NCI-H128 (cell line): ENCODE measurements at regions not wholly inside any gene's neighbourhood (a gene's known extent, or its start where the extent isn't known, plus 50 kb on each side); places are given as distances from the start of the nearest gene placed in this dataset.
"Not testable (repeated sequence)": the region's sequence is repeated elsewhere in the genome, so short reads cannot be mapped to it uniquely, and the experiment has no call there.

Experiments
- DNase-seq: peaks from one replicate; lab custom pipeline; 2025; ENCODE audit not compliant: unreplicated experiment; lab: John Stamatoyannopoulos, UW

- DNase-seq, result no peak
Observed at GRCh38 chr1:104018922-104019674, 269.4 kb downstream of the AMY1C start.

- no peak for DNase-seq
Observed at GRCh38 chr1:104019675-104020049, 270.0 kb downstream of the AMY1C start.

DNA sequence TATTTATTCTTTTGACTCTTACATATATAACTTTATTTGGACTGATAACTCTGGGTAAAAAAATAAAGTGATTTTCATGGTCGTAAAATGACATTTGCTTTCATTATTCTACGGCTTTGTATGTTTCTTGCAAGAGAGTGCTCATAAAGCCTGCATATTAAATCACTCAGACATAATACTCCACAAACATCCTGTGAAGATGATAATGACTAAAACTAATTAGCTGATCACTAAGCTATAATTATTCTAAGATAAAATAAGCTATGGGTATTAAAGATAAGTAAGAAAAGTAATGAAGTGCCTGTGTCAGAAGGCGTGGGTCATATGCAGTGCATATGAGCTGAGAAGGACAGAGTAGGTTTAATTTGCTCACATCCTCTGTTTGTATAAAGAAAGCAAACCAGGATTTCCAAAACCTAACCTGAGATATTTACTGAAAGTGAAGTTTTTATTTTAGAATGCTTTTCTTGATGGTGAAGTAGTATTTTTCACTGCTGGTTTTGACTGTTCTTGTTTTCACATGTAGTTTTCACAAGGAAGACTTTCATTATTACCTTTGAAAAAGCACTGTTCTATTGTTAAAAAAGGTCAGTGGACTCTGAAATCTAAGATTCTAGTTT is 278.8 kb downstream of the AMY1C start:
- no peak for DNase-seq

DNA sequence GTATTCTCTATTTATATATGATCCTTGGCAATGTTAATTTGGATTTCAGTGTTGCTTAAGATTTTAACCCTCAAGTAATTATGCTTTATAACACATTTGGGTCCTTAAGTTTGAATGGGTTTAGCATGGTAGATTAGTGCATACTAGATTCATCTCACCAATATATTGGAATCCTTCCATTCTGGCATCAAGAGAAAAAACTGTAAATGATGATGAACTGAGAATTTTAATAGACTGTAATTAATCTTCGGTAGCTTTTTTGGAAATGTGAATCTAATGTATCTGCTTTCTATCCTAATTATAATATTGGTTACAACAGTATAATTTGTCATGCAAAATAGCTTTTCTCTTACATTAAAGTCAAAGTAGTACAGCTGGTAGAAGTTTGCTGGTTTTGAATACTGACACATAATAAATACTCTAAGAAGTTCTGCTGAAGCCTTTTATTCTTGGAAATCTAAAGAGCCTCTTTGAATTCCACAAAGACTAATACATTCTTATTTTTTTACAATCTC is 279.8 kb downstream of the AMY1C start:
- DNase-seq, result no peak

DNA sequence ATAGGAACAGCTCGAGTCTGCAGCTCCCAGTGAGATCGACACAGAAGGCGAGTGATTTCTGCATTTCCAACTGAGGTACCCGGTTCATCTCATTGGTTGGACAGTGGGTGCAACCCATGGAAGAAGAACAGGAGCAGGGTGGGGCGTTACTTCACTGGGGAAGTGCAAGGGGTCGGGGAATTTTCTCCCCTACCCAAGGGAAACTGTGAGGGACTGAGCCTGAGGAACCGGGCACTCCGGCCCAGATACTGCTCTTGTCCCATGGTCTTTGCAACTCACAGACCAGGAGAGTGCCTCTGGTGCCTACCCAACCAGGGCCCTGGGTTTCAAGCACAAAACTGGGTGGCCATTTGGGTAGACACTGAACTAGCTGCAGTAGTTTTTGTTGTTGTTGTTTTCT is 307.1 kb downstream of the AMY1C start:
- DNase-seq, result no peak

DNA sequence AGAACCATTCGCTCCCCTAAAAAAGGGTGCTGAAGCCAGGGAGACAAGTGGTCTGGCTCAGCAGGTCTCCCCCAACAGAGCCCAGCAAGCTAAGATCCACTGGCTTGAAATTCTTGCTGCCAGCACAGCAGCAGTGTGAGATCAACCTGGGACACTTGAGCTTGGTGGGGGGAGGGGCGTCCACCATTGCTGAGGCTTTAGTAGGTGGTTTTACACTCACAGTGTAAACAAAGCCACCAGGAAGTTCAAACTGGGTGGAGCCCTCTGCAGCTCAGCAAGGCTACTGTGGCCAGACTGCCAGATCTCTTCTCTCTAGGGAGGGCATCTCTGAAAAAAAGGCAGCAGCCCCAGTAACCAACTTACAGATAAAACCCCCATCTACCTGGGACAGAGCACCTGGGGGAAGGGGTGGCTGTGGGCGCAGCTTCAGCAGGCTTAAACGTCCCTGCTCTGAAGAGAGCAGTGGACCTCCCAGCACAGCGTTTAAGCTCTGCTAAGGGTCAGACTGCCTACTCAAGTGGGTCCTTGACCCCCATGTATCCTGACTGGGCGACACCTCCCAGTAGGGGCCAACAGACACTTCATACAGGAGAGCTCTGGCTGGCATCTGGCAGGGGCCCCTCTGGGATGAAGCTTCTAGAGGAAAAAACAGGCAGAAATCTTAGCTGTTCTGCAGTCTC is 307.7 kb downstream of the AMY1C start:
- DNase-seq, result not testable (repeated sequence)

GRCh38 chr1:104061637-104062036 is 311.9 kb downstream of the AMY1C start:
- DNase-seq, result not testable (repeated sequence)

DNA sequence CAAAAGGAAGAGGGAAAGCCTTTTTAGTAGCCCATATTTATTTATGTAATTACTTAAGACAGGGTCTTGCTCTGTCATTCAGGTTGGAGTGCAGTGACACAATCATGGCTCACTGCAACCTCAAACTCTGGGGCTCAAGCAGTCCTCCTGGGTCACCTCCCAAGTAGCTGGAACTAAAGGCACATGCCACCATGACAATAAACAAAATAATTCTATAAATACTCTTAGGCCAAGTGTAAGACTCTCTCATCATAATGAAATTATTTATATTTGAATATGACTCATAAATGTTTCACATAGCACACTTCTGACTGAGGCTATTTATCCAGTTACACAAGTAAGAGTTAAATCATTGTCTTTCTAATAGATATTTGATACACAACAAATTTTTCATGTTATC is 314.7 kb downstream of the AMY1C start:
- DNase-seq, result no peak

DNA sequence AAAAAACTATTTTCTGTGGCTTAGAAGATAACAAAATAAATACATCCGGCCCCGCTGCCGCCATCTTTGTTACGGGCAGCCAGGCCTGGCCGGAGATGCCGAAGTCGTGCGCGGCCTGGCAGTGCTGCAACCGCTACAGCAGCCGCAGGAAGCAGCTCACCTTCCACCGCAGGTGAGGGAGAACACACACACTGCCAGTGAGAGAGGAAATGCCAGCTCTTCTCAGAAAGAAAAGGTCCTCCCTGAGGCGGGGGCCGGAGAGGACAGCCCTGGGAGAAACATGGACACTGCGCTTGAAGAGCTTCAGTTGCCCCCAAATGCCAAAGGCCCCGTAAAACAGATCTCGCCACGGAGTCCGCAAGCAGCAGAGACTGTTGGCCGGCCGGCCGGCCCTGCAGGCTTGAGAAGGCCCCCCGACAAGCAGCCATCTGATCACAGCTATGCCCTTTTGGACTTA is 323.2 kb downstream of the AMY1C start:
- no peak for DNase-seq

DNA sequence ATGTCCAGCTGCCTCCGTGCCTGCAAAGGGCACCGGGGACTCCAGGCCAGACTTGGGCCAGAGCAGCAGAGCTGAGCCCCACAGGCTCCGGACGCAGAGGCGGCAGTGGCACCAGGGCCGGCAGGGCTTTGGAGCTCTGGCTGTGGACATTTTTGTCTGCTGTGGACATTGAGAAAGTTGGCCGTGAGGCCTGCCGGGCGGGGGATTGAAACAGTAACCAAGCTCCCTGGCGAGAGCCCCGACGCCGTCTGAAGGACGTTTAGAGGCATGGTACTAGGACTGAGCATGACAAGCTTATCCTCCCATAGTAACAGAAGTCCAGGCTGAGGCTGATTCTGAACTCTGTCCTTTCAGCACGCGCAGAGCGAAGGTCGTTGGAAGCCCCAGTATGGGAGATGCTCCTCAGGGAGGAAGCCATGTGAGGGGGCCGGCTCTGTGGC is 323.8 kb downstream of the AMY1C start:
- no peak for DNase-seq

DNA sequence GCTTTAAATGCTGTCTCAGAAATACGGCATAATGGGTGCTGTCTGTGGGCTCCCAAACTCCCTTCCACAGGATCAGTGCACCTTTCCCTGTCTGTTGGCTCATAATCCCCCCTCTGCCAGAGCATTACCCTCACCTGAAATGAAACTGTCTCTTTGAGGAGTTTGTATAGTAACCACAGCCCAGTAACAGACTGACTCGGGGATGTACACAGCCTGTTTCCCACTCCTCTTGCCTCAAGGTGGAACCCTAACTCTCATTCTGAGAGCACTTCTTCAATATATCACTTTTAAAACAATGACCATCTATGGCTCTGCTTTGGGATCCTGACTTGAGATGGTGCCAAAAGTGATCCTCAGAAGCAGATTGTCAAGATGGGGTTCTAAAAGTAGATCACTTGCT is 332.5 kb downstream of the AMY1C start:
- DNase-seq, result no peak

GRCh38 chr1:104084380-104084779 is 334.7 kb downstream of the AMY1C start:
- DNase-seq, result no peak

DNA sequence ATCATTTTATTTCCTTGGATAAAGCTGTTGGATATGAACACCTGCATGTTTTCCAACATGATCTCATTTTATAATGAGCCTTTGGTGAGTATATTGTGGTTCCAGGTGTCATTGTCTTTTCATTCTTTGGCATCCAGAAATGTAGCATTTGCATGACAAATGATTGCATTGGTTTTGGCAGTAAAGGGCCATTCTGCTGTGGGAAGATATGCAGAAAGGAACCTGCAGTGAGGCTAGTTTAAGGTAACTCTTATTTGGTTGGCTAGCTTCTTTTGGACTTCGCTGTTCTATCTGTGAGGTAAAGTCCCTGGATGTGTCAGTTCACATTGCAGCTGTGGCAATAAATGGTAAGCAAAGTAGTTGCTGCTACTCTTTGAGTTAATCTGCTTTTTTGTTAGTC is 343.0 kb downstream of the AMY1C start:
- DNase-seq, result no peak

- DNase-seq, result no peak
Observed at GRCh38 chr1:104098837-104099236, 349.1 kb downstream of the AMY1C start.

DNA sequence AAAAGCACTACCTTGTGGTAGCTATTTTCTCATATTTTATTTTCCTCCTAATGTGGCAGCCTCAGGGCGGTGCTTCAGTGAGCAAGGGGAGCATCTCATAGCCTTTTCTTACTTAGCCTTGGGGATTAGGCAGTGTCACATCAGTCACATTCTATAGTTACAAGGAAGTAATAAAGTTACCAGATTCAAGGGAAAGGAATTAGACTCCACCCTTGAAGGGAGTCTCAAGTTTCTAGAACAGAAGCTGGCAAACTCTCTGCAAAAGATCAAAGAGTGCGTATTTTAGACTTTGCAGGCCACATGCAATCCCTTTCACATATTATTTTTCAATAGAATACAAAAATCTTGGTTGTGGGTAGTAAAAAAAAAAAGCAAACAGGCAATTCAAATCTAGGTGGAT is 350.4 kb downstream of the AMY1C start:
- no peak for DNase-seq

DNA sequence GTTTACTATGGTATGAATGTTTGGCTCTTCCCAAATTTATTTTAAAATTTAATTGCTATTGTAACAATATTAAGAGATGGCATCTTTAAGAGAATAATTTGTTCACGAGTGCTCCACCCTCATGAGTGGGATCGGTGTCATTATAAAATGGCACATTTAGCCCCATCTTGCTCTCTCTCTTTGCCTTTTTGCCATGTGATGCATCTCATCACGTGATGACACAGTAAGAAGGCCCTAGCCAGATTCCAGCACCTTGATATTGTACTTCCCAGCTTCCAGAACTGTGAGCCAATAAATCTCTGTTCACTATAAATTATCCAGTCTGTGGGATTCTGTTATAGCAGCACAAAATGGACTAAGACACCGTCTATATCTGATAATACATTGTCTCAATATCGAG is 355.8 kb downstream of the AMY1C start:
- no peak for DNase-seq

- DNase-seq, result no peak
Observed at GRCh38 chr1:104120525-104120924, 370.8 kb downstream of the AMY1C start.

DNA sequence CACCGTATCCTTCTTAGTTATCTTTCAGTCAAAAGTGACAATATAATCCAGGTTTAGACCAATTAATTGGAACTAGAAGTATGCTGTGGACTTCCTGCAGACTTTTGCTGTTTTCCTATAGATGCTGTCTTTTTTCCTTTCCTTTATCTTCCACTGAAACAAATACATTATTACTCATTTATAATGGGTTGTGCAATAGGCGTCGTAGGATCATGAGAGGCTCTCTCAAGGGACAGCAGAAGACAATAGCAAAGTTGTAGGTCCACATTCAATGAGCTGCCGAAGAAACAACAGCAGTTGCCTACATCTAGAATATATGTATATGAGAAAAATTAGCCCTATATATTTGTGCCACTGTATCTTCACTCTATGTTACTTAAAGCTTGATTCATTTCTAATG is 371.6 kb downstream of the AMY1C start:
- DNase-seq, result no peak

DNA sequence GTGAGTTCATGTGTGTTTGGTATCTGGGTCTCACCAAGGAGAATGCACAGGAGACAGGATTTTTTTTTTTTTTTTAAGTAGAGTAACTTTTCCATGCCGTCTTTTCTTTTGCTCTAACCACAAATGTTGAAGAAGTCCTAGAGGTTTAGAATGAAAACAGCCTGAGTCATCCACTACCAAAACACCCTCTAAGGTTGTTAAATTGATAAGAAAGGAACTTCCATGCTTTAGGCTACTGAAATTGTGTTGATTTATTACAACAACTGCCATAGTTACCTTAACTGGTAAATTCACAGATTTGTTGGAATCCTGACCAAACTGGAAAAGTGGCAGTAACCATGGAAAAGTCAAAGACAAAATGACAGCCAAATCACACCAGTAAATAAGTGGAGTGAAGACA is 375.6 kb downstream of the AMY1C start:
- no peak for DNase-seq

DNA sequence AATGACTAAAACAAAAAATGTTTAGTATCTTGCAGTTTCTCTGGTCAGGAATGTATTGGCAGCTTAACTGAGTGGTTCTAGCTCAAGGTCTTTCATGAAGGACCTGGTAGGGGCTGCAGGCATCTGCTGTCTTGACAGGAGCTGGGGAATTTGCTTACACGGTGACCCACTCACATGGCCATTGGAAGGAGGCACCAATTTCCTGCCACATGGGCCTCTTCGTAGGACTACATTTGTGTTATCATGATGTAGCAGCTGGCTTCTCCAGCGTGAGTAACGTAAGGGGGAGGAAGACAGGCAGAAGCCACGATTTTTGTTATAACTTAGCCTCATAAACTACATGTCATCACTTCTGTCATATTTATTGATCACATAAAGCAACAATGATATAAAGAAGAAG is 376.3 kb downstream of the AMY1C start:
- DNase-seq, result no peak

DNA sequence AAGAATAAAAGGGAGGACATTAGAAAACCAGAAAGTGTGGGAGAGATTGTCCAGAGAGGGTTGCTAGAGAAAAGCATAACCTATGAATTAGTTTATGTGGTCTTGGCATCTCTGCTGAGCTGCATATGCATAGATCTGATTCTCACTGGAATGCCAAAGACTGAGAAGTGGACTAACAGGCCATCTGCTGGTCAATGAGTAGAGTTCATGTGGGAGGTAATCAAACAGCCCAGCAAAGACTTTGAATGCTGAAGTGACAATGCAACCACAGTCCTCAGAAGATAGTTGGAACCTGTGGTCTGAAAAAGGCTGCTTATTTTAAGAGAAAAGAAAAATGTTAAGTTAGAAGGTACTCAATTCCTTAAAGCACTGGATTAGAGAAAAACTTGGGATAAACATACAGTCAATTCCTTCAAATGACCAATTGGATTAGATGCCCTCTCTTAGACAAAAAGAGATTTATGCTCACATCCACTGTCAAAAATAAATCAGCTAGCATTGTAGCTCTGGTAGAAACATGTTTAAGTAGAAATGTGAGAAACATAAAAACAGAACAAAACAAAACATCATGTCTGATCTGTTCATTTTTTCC is 382.8 kb downstream of the AMY1C start:
- no peak for DNase-seq

GRCh38 chr1:104135036-104135435 is 385.3 kb downstream of the AMY1C start:
- not testable (repeated sequence) for DNase-seq
